Body of pancreas (tissue), 4 donors: ENCODE measurements at regions not wholly inside any gene's neighbourhood (a gene's known extent, or its start where the extent isn't known, plus 50 kb on each side); places are given as distances from the start of the nearest gene placed in this dataset.
"Not testable (repeated sequence)": the region's sequence is repeated elsewhere in the genome, so short reads cannot be mapped to it uniquely, and the experiment has no call there.

Experiments used
- ATAC-seq: fragments of 150-250 bp; one replicate; pipeline ENCODE4 v1.9.1; 2016
- DNase-seq, 4 donors: peaks; one replicate each; pipeline ENCODE4 v3.0.0-alpha.2; 2019
- H3K27ac ChIP-seq, 4 donors: fragments of 200-600 bp; sonication (generic); 1 replicate in 3 of 4; 2 replicates in 1 of 4; pipeline versions ENCODE4 v1.5.1 to v1.6.1; 2016 to 2019; ENCODE audit warnings: mild to moderate bottlenecking in 1 of 4, mixed read lengths in 1 of 4, moderate library complexity in 1 of 4
- H3K27me3 ChIP-seq, 2 donors: fragments of 200-600 bp; sonication (generic); one replicate each; pipeline ENCODE4 v1.6.0; 2016; ENCODE audit warnings: mild to moderate bottlenecking in 1 of 2
- H3K36me3 ChIP-seq, 2 donors: fragments of 200-600 bp; sonication (generic); replicated peaks in 1 of 2; 2 replicates each; pipeline ENCODE4 v1.5.1; 2016; ENCODE audit warnings: low read depth in 2 of 2; ENCODE audit not compliant: insufficient read depth in 1 of 2
- H3K4me1 ChIP-seq: fragments of 200-600 bp; sonication (generic); one replicate; pipeline ENCODE4 v1.6.0; 2016
- H3K4me3 ChIP-seq, 2 donors: fragments of 200-600 bp; sonication (generic); 1 replicate in 1 of 2; 2 replicates in 1 of 2; pipeline ENCODE4 v1.5.1; 2016 to 2019
- H3K9me3 ChIP-seq, 3 donors: fragments of 200-600 bp; sonication (generic); 1 replicate in 2 of 3; 2 replicates in 1 of 3; pipeline ENCODE4 v1.5.1; 2016
- CTCF ChIP-seq, 7 experiments: fragments of 450-650 bp in 4 of 7; fragments of 200-600 bp in 3 of 7; sonication (generic) in 3 of 7; IDR thresholded peaks; one replicate each; pipeline ENCODE4 v1.5.1; 2016 to 2019; ENCODE audit warnings: antibody characterized with exemption in 7 of 7
- POLR2A ChIP-seq, 3 donors: fragments of 450-650 bp; IDR thresholded peaks; one replicate each; pipeline ENCODE4 v1.6.1; 2016; ENCODE audit warnings: antibody characterized with exemption in 3 of 3, mild to moderate bottlenecking in 2 of 3
- WGBS, 2 donors: methylation state at CpG; one replicate each; pipeline ENCODE4 v1.1.5; 2017; 5-methylcytosine and 5-hydroxymethylcytosine counted together
- intact Hi-C: fragments of 100-400 bp; cut with DNase I; formaldehyde crosslinking; loops from one replicate; pipeline ENCODE4 v1.15.1; 2023

GRCh38 chr3:177710506-177710905 lies 513.2 kb upstream of the TBL1XR1 start:
- H3K4me3 ChIP-seq, result no peak overlapping the region
- intact Hi-C loops, result no loop called here
- DNase-seq (no peak), ATAC-seq (no peak)
- TF ChIP-seq POLR2A (IDR thresholded peaks at IDR 0.05) (no peak), CTCF (IDR thresholded peaks at IDR 0.05) (no peak)
- no peaks in the 10 kb centered on the region for H3K9me3 ChIP-seq
- H3K27me3 ChIP-seq, result no peaks in the 10 kb centered on the region
- no peak overlapping the region for H3K27ac ChIP-seq
- H3K4me1 ChIP-seq, result no peaks in the 10 kb centered on the region
- H3K36me3 ChIP-seq, result no peaks in the 10 kb centered on the region

GRCh38 chr3:177711637-177712036 lies 514.4 kb upstream of the TBL1XR1 start:
- no peak for TF ChIP-seq CTCF (IDR thresholded peaks at IDR 0.05)
- no peak for TF ChIP-seq POLR2A (IDR thresholded peaks at IDR 0.05)
- H3K36me3 ChIP-seq, result no peaks in the 10 kb centered on the region
- no peaks in the 10 kb centered on the region for H3K27me3 ChIP-seq
- DNase-seq (no peak), ATAC-seq (no peak)
- no peaks in the 10 kb centered on the region for H3K4me1 ChIP-seq
- 88 to 91% methylated on average over 4 of the region's 4 CpGs for WGBS, 2 donors
- intact Hi-C loops, result no loop called here
- no peak overlapping the region for H3K27ac ChIP-seq
- no peaks in the 10 kb centered on the region for H3K9me3 ChIP-seq
- no peak overlapping the region for H3K4me3 ChIP-seq

GRCh38 chr3:177713928-177714900 lies 516.9 kb upstream of the TBL1XR1 start:
- Histone ChIP-seq H3K4me3 (no peak overlapping the region), H3K36me3 (no peaks in the 10 kb centered on the region), H3K4me1 (no peaks in the 10 kb centered on the region), H3K9me3 (no peaks in the 10 kb centered on the region), H3K27ac (no peak overlapping the region), H3K27me3 (no peaks in the 10 kb centered on the region)
- TF ChIP-seq POLR2A (IDR thresholded peaks at IDR 0.05) (no peak), CTCF (IDR thresholded peaks at IDR 0.05) (no peak)
- no peak for DNase-seq
- intact Hi-C loops, result no loop called here
- ATAC-seq, result no peak
- 71 to 75% methylated on average over 3 of the region's 3 CpGs for WGBS, 2 donors

- TF ChIP-seq POLR2A (IDR thresholded peaks at IDR 0.05) (no peak), CTCF (IDR thresholded peaks at IDR 0.05) (no peak)
- no peak for DNase-seq
- 45 to 55% methylated on average over 3 of the region's 3 CpGs for WGBS, 2 donors
- intact Hi-C loops, result no loop called here
- H3K9me3 ChIP-seq, result no peaks in the 10 kb centered on the region
- H3K27ac ChIP-seq, result no peak overlapping the region
- H3K4me1 ChIP-seq, result no peaks in the 10 kb centered on the region
- no peaks in the 10 kb centered on the region for H3K27me3 ChIP-seq
- ATAC-seq, result no peak
- no peaks in the 10 kb centered on the region for H3K36me3 ChIP-seq
- no peak overlapping the region for H3K4me3 ChIP-seq
Observed at GRCh38 chr3:177714945-177715344, 517.7 kb upstream of the TBL1XR1 start.

- WGBS, 2 donors, result 77 to 80% methylated on average over 3 of the region's 3 CpGs
- no peak for ATAC-seq
- intact Hi-C loops, result no loop called here
Observed at GRCh38 chr3:177715980-177716379, 518.7 kb upstream of the TBL1XR1 start.

GRCh38 chr3:177720927-177721326 lies 523.6 kb upstream of the TBL1XR1 start:
- H3K27me3 ChIP-seq, H3K36me3 ChIP-seq, H3K4me3 ChIP-seq, H3K27ac ChIP-seq, intact Hi-C loops, H3K9me3 ChIP-seq, DNase-seq, ATAC-seq: not testable (repeated sequence)
- 92 to 94% methylated on average over 3 of the region's 3 CpGs for WGBS, 2 donors
- H3K4me1 ChIP-seq, result peaks cover 12% of the 10 kb centered on the region

More at GRCh38 chr3:177715980-177716379, 518.7 kb upstream of the TBL1XR1 start:
- H3K4me3 ChIP-seq, result no peak overlapping the region
- no peaks in the 10 kb centered on the region for H3K27me3 ChIP-seq
- H3K36me3 ChIP-seq, result no peaks in the 10 kb centered on the region
- H3K4me1 ChIP-seq, result no peaks in the 10 kb centered on the region
- H3K27ac ChIP-seq, result no peak overlapping the region
- TF ChIP-seq CTCF (IDR thresholded peaks at IDR 0.05) (no peak), POLR2A (IDR thresholded peaks at IDR 0.05) (no peak)
- no peaks in the 10 kb centered on the region for H3K9me3 ChIP-seq
- no peak for DNase-seq
